Activated CD4-positive, alpha-beta T cell treated with anti-CD3 and anti-CD28 coated beads, Interleukin-2, amount 50 U/mL, for 24 hours (primary cell): ENCODE measurements at regions not wholly inside any gene's neighbourhood (a gene's known extent, or its start where the extent isn't known, plus 50 kb on each side); places are given as distances from the start of the nearest gene placed in this dataset.
"Not testable (repeated sequence)": the region's sequence is repeated elsewhere in the genome, so short reads cannot be mapped to it uniquely, and the experiment has no call there.

ENCODE experiments used
- DNase-seq, 2 donors: peaks; one replicate each; pipeline ENCODE4 v3.0.0-alpha.2; 2020; ENCODE audit warnings: low read depth in 1 of 2, low spot score in 1 of 2

DNA sequence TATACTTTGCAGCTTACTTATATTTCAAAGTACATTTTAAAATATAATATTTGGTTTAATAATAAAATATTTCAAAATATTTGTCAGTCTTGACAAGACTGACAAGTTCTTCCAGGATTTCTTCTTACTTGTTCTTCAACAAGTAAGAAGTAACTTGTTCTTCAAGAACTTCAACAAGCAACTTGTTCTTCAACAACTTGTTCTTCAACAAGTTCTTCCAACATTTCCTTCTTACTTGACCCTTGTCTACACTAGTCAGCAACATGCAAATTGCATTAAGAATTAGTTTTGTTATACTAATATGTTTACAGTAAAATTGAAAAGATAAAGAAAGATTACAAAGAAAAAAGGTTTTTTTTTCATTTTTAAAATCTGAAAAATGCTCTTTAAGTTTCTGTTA, 731.7 kb downstream of the NSUN3 start:
- no peak for DNase-seq

DNA sequence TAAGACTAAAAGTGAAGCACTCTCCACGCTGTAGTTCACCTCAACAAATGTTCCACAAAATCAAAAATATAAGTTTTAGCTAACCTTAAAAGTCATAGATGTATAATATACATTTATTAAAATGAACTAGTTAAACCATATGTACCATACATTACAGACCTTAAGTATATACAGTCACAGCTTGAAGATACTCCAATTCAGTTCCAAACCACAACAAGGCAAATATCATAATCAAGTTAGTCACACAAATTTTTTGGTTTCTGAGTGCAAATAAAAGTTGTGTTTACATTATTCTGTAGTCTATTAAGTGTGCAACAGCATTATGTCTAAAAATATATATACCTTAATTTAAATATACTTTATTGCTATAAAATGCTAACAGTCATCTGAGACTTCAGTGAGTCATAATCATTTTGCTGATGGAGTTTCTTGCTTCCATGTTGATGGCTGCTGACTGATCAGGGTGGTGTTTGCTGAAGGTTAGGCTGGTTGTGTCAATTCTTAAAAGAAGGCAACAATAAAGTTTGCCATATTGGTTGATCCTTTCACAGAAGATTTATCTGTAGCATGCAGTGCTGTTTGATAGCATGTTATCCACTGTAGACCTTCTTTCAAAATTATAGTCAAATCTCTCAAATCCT, 736.7 kb downstream of the NSUN3 start:
- no peak for DNase-seq

DNA sequence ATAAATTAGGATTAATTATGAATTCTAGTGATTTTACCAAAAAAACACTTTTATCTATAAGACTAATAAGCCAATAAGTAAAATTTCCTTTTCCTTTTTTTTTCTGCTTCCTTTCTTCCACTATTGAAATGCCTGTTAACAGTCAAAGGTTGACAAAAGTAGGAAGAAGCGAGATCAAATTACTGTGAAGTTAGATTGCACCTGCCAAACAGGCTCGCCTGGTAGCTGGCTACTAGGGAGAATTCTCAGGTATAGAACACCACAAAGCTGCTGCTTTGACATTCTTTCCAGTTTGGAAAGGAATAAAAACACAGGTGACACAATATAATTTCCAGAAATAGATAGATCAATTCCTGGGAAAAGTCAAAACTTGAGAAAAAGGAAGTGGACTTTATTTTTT, 749.0 kb downstream of the NSUN3 start:
- DNase-seq = no peak

DNA sequence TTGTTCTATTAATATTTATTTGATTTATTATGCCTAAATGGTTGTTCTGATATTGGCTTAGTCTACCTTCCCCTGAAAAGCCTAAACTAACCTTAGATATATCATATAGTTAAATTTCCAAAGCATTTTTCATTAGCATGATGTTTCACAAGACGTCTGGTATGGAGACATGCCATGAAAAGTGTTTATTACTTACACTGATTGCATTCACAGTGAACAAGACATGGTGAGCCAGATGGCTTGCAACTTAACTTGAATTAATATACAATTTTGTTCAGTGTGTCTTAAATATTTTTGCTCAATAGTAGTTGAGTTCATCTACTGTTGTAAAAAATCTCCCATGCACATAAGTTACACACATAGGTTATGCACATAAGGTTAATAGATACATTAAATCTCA, 758.4 kb downstream of the NSUN3 start:
- no peak for DNase-seq

DNA sequence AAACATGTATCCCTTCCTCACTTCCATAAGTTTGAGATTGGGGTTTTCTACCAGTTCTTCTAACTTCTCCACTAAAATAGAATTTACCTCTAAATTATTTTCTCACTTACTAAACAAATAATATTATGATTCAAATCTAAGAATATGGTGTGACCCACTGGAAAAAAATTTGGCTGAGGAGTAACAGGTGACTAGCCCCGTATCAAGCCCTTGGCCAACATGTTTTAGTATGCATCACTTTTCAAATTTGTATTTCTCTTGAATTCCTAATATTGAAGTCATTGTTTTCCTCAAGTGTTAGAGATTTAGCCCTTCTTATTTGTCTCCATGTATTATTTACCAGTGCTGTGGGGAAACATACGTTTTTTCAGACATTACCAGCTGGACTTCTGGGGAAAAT, 759.4 kb downstream of the NSUN3 start:
- no peak for DNase-seq

DNA sequence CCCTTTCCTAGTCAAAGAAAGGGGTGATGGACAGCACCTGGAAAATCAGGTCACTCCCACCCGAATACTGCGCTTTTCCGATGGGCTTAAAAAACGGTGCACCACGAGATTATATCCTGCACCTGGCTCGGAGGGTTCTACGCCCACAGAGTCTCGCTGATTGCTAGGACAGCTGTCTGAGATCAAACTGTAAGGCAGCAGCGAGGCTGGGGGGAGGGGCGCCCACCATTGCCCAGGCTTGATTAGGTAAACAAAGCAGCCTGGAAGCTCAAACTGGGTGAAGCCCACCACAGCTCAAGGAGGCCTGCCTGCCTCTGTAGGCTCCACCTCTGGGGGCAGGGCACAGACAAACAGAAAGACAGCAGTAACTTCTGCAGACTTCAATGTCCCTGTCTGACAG, 783.4 kb downstream of the NSUN3 start:
- DNase-seq = not testable (repeated sequence)

DNA sequence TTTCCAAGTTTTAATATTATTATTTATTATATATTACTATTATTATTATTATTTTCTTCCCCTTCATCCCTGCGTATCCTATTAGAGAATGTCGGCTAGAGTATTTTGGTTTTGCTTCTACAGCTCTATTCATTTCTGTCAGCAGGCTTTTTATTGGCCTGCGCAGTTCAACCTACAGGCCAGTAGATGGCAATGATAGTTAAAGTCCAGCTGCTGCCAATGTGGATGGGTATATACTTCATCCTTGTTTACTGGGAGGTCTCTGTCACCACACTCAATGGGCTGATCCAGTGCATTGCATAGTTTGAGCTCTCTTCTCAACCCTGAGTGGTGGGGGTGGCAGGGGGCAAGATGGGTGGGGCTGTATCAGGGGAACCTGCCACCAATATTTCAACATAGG, 799.8 kb downstream of the NSUN3 start:
- no peak for DNase-seq

DNA sequence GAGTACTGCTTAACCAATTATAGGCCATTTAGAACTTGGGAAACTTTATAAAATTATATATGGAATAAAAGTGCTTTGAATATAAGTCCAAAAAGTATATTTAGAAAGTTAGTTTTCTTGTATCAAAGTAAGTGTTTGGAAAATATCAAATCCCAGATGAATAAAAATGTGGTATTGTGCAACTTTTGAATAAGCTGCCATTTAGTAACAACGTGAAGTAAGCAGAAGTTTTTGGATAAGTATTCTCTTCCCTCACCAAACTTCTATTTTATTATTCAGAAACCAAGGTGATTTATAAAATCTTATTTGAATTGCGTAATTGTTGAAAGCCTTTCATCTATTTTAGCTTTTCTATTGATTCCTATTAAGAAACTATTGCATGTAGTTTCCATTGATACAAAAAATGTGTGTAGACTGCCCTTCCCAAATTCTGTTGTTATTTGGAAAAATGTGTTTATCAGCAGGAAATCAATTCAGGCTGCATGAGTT, 806.2 kb downstream of the NSUN3 start:
- DNase-seq = no peak

DNA sequence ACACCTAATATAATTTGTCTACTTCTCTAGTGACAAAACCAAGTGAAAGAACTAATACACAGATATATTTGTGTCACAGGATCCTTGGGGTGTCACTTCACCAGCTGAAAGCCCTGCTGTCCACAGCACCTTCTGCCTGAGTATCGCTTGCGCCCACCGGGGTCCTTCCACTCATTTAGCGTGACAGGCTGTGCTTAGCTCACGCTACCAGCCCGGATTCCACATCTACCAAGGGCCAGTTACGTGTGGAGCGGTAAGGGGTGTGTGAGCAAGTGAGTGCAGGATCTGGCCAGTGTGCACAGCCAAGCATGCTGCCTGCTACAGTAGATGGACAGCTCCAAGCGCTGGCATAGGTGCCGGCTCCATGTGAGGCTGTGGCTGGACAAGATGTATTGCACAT, 810.9 kb downstream of the NSUN3 start:
- no peak for DNase-seq

DNA sequence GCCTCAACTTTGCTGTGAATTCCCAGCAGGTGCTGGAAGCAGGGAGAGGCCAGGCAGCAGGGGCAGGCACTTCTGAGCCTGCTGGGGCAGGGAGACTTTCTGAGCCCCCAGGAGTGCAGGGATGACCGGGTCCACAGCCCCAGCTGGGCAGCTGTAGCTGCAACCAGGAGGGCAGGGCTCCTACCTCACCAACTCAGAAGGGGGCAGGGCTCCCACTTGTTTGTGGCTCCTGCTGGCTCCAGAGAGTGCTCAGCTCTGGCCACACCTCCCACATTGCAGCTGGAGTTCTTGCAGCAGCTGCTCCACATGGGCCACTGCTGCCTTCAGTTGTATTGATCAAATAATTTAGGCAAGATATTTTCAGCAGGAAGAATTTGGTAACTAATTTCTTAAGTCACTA, 812.3 kb downstream of the NSUN3 start:
- no peak for DNase-seq

DNA sequence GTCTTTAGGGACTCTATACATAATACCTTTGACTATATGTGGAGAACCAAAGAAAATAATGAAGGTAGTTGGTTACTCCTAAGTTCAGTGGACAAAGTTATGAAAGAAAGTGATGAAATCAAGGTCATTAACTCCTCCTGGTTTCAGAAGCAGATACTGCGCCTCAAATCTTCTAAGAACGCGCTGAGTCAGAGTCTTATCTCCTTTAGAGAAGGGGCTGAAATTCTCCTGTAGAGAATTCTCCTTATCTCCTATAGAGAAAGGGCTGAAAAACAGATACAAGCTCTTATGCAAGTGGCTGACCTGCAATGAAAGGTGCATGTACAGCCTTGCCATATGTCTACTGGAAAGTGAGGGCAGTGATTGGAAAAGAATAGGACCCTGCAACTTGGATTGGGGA, 824.2 kb downstream of the NSUN3 start:
- DNase-seq = no peak

DNA sequence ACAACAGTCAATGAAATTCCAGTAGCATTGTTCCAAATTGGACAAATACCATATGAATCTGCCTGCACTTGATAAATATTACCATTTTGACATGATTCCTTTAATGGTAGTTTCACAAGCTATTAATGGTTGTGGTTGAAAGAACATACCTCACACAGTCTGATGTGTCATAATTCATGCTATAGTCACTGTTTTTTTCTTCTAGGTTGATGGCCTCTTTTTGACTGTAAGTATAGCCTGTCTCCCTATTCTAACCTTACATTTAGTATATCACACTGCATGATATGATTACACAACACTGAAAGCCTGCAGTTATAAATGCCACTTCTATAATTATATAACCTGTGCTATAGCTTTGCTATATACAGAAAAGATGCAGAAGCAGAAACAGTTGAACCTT, 834.1 kb downstream of the NSUN3 start:
- no peak for DNase-seq

DNA sequence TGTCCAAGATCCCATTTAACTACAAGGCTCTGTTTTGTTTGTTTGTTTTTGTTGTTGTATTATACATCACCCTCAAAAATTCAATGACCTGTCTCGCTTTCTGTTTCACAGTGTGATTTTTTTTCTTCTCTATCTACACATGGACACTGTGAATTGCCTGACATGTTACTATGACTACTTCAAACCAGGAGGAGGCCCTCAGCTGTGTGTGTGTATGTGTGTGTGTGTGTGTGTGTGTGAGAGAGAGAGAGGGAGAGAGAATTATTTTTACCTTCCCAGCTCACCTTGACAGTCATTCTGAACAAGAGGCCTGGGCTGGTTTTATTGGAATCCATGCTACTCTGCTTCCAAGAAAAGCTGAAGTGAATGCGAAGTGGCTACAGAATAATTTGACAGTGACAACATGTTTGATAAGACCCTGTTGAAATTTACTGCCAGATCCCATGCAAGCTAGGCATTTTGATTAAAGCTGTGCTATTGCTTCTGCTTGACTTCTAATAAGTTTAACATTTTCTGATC, 841.4 kb downstream of the NSUN3 start:
- DNase-seq = no peak

DNA sequence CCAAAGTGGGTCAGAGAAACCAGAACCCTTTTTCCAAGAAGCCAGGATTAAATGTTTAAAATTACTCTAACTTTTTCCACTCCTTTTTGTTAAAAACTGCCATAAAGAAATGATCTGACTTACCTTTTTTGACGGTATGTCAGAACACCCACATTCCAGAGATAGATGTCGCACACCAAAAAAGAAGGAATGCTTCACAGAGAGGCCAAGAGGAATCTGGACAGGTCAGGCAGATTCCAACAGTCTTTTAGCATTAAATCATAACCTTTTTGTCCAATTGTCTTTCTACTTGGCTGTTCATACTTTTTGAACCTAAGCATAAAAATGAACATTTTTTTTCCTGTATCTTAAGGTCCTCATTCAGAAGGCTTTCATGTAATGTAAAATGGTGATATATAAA, 846.9 kb downstream of the NSUN3 start:
- DNase-seq = no peak

DNA sequence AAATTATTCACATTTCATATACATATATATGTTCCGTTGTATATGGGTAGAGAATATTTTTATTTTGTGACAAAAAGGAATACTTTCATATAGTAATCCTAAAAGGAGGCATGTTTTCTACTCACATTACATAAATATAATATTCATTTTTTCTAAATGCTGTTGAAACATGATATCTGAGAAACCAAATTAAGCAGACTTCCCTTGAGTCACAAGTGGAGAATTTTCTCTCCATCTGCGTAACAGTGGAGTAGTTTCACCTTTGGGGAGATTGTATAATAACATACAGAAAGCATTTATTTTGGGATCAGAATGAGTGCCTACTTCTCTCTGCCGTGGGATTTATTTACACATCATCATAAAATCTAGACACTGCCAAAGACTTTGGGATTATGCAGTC, 849.8 kb downstream of the NSUN3 start:
- no peak for DNase-seq

DNA sequence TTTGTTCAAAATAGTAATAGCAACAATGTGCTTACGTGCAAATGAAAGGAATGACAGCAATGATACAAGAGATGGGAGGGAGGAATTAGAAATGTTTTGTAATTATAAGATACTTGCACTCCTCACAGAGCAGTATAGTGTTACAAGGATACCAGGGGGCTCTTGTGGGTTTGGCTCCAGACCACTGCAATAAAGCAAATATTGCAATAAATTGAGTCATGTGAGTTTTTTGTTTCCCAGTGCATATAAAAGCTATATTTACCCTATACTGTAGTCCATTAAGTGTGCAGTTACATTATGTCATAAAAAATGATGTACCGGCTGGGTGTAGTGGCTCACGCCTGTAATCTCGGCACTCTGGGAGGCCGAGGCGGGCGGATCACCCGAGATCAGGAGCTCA, 864.3 kb downstream of the NSUN3 start:
- DNase-seq = no peak

DNA sequence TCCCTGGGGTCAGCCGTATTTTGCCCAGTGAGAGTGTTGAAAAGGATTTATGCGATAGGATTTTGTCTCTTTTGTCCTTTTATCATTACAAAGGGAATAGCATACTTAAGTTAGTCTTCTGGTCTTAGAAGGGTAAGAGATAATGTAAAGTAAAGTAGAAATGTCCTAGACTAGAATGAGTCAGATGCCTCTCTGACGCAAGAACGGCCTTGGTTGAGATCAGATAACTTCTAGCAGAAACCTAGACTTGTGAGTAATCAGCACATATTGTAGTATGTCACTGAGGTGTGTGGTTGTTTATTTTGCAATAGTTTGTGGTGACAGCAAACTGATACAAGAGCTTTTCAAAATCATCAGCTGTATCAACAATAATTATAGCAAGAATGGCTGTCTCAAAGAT, 866.1 kb downstream of the NSUN3 start:
- no peak for DNase-seq

DNA sequence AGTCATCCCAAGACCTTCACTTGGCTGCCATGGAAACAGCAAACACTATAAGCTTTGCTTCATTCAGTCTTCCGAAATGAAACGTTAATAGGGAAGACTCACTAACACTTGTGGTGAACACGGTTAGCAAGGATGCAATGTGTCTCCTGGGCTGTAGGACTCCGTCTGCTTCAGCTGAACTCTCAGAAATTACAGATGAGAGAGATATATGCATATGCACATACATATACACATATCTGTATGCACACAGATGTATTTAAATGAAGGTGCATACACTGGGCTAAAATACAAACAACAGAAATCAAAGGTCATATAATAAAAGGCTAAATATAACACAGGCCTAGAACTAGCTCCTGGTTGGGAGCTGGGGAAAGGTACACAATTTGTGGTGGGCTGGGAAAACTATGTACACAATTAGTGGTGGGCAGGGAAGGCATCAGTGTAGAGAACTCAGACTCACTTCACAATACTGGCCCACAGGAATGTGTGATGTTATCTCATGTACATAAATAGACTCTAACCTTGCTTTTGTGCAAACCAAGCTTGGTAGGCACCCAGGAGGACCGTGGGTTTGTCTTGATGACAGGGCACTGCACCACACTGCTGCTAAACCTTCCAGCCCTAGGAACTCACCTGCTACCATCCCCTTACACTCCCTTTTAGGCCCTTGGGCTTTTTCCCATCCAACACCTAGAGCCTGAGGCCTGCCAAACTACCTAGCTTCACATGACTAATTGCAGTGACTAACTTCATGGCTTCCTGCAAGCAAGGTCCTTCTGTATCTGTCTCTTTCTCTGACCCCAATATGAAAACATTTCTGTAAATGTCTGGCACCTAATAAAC, 873.1 kb downstream of the NSUN3 start:
- no peak for DNase-seq

DNA sequence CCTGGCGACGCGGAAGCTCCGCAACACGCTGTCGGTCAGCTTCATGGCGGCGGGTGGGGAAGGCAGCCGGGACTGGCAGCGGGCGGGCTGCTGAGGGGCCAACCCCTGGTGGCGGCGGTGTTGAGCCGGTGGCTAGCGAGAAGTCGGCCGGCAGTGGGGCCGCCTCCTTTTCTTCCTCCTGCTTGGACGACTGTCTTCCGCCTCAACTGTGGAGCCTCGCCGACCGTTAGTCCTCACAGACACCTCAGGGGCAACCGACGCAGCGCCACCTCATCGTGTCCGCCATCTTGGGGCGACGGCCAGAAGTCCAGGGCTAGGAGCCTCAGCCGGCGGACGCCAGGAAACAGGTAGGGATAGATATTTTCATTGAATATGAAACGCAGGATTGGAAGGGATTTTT, 875.1 kb downstream of the NSUN3 start:
- no peak for DNase-seq

DNA sequence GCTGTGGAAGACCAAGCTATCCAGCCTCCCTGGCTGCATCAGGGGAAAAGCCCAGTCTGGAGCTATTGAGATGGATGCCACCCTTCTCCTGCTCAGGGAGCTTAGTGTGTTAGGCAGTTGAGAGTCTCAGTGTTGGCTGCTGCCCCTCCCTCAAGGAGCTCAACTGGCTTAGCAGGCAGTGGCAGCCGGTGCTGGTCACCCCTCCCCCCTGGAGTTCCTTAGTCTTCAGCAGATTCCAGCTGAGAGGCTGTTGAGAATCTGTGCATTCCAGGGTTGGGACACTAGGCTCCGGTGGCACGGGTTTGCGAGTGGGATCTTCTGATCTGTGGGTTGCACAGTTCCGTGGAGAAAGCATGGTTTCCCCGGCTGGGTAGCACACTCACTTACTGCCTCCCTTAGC, 883.8 kb downstream of the NSUN3 start:
- no peak for DNase-seq

DNA sequence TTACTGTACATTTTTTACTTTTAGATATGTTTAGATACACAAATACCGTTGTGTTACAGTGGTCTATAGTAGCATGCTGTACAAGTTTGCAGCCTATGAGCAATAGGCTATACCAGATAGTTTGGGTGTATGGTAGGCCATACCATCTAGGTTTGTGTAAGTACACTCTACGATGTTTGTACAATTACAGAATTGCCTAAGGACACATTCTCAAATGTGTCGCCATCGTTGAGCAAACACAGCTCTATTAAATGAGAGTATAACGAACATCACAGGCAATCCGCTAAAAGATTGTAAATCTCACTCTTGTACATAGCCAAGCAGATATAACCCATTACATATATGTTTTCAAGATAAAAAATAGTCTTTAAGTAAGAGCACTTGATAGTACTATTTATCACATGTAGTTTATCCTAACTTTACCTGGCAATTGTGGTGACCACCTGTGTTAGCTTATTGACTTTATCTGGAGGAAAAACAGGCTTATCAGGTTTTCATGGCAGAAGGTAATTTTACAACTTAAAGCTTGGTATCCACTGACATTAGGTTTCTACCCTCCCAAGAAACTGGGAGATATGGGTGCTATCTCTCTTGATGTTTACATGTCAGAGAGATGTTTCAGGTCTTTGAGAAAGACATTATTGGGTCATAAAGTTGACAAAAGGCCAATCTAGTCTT, 898.7 kb downstream of the NSUN3 start:
- no peak for DNase-seq

DNA sequence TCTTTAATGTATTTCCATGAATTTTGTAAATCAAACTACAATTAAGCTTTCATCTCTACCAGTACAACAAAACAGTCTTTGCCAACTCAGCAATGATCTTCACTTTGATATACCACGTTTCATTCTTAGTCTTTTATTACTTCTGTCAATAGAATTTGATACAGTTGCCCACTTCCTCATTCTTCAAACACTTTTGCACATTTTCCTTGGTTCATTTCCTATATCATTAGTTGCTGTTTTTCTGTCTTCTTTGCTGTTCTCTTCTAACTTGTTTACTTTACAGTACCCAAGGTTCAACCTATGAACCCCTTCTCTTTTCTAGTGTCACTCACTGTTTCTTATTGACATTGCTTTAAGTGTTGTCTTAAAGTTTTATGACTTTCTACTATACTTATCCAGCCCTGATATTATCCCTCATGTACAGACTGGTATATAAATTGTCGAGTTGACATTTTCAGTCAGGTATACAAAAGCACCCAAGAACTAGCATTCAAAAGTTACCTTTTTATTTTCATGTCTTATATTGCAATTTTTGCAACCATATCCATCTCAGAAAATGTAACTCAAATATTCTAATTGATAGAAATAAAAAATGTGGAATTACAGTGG, 903.1 kb downstream of the NSUN3 start:
- no peak for DNase-seq
